Neutrophil (primary cell): ENCODE measurements at regions not wholly inside any gene's neighbourhood (a gene's known extent, or its start where the extent isn't known, plus 50 kb on each side); places are given as distances from the start of the nearest gene placed in this dataset.

ENCODE experiments used
- H3K27ac ChIP-seq: fragments of 200-600 bp; sonication (generic); 2 replicates; pipeline ENCODE4 v1.5.1; 2016; ENCODE audit warnings: mild to moderate bottlenecking, moderate library complexity
- H3K27me3 ChIP-seq: fragments of 200-600 bp; sonication (generic); 2 replicates; pipeline ENCODE4 v1.6.0; 2016; ENCODE audit warnings: mild to moderate bottlenecking
- H3K36me3 ChIP-seq: fragments of 200-600 bp; sonication (generic); 2 replicates; pipeline ENCODE4 v1.5.1; 2017
- H3K4me1 ChIP-seq, 2 experiments: fragments of 200-600 bp in 1 of 2; sonication (generic) in 1 of 2; 1 replicate in 1 of 2; 2 replicates in 1 of 2; pipeline versions ENCODE4 v1.5.1 to v1.6.1; 2013 to 2016; ENCODE audit warnings: low read depth in 1 of 2, low read length in 1 of 2, mild to moderate bottlenecking in 1 of 2, moderate library complexity in 1 of 2; ENCODE audit not compliant: control insufficient read depth in 1 of 2, insufficient read depth in 1 of 2
- H3K4me3 ChIP-seq, 2 experiments: fragments of 200-600 bp in 1 of 2; sonication (generic) in 1 of 2; 1 replicate in 1 of 2; 2 replicates in 1 of 2; pipeline ENCODE4 v1.5.1; 2013 to 2016; ENCODE audit warnings: low read depth in 1 of 2, low read length in 1 of 2, mild to moderate bottlenecking in 1 of 2, moderate library complexity in 1 of 2
- H3K9me3 ChIP-seq: fragments of 200-600 bp; sonication (generic); 2 replicates; pipeline ENCODE4 v1.5.1; 2016
- CTCF ChIP-seq: fragments of 200-600 bp; sonication (generic); IDR thresholded peaks from 2 replicates; pipeline ENCODE4 v1.5.1; 2016; ENCODE audit warnings: antibody characterized with exemption

- Histone ChIP-seq H3K27me3 (no peaks in the 10 kb centered on the region), H3K36me3 (no peaks in the 10 kb centered on the region), H3K27ac (no peak overlapping the region), H3K4me1 (no peaks in the 10 kb centered on the region), H3K4me3 (no peak overlapping the region), H3K9me3 (no peaks in the 10 kb centered on the region)
- no peak for TF ChIP-seq CTCF
These were observed 943.1 kb upstream of the LRRTM1 start for GRCh38 chr2:81247648-81248047.

GRCh38 chr2:81242501-81242900 lies 937.9 kb upstream of the LRRTM1 start:
- Histone ChIP-seq H3K27me3 (no peaks in the 10 kb centered on the region), H3K4me1 (no peaks in the 10 kb centered on the region), H3K36me3 (no peaks in the 10 kb centered on the region), H3K9me3 (no peaks in the 10 kb centered on the region), H3K27ac (no peak overlapping the region), H3K4me3 (no peak overlapping the region)
- TF ChIP-seq CTCF: no peak

GRCh38 chr2:81238462-81238861 lies 933.9 kb upstream of the LRRTM1 start:
- Histone ChIP-seq H3K27ac (no peak overlapping the region), H3K9me3 (no peaks in the 10 kb centered on the region), H3K27me3 (no peaks in the 10 kb centered on the region), H3K4me1 (no peaks in the 10 kb centered on the region), H3K4me3 (no peak overlapping the region), H3K36me3 (no peaks in the 10 kb centered on the region)
- TF ChIP-seq CTCF: no peak

GRCh38 chr2:81235601-81236000 lies 931.0 kb upstream of the LRRTM1 start:
- no peaks in the 10 kb centered on the region for H3K27me3 ChIP-seq
- no peak overlapping the region for H3K4me3 ChIP-seq
- H3K27ac ChIP-seq: no peak overlapping the region
- H3K4me1 ChIP-seq: no peaks in the 10 kb centered on the region
- no peaks in the 10 kb centered on the region for H3K9me3 ChIP-seq
- H3K36me3 ChIP-seq: no peaks in the 10 kb centered on the region
- TF ChIP-seq CTCF: no peak

- no peak for TF ChIP-seq CTCF
- H3K27me3 ChIP-seq: no peaks in the 10 kb centered on the region
These were observed 930.2 kb upstream of the LRRTM1 start for GRCh38 chr2:81234711-81235110.

GRCh38 chr2:81225756-81226155 lies 921.2 kb upstream of the LRRTM1 start:
- Histone ChIP-seq H3K36me3 (no peaks in the 10 kb centered on the region), H3K9me3 (no peaks in the 10 kb centered on the region), H3K4me3 (no peak overlapping the region), H3K4me1 (no peaks in the 10 kb centered on the region), H3K27me3 (no peaks in the 10 kb centered on the region), H3K27ac (no peak overlapping the region)
- no peak for TF ChIP-seq CTCF

More at GRCh38 chr2:81234711-81235110, 930.2 kb upstream of the LRRTM1 start:
- Histone ChIP-seq H3K27ac (no peak overlapping the region), H3K4me1 (no peaks in the 10 kb centered on the region), H3K36me3 (no peaks in the 10 kb centered on the region), H3K4me3 (no peak overlapping the region), H3K9me3 (no peaks in the 10 kb centered on the region)
